CD4-positive, alpha-beta T cell (primary cell): ENCODE measurements at regions not wholly inside any gene's neighbourhood (a gene's known extent, or its start where the extent isn't known, plus 50 kb on each side); places are given as distances from the start of the nearest gene placed in this dataset.

ENCODE experiments used
- ATAC-seq: fragments of 200-7000 bp; cut with Tn5 transposase; one replicate; pipeline ENCODE4 v1.10.0; 2022; ENCODE audit warnings: mild to moderate bottlenecking; ENCODE audit not compliant: poor library complexity
- CTCF ChIA-PET: fragments of 350-600 bp; sonication (Branson Sonifier 250); formaldehyde crosslinking; loops from one replicate; lab custom pipeline; 2021; ENCODE audit warnings: antibody characterized with exemption, inconsistent platforms; lab: Charles Lee
- POLR2A ChIA-PET: fragments of 350-600 bp; sonication (Branson Sonifier 250); formaldehyde crosslinking; loops from one replicate; lab custom pipeline; 2021; ENCODE audit warnings: antibody characterized with exemption, inconsistent platforms; lab: Charles Lee
- DNase-seq, 14 experiments: peaks; one replicate each; pipeline ENCODE4 v3.0.0-alpha.2; 2013 to 2020; ENCODE audit warnings: mixed read lengths in 2 of 14
- H3K27ac ChIP-seq, 2 donors: one replicate each; pipeline versions ENCODE4 v1.5.1 to v1.7.0; 2013; ENCODE audit warnings: low read length in 2 of 2, low read depth in 1 of 2, mild to moderate bottlenecking in 1 of 2
- H3K27me3 ChIP-seq, 2 experiments: 1 replicate in 1 of 2; 2 replicates in 1 of 2; pipeline versions ENCODE4 v1.6.1 to v1.7.0; 2013; ENCODE audit warnings: low read length in 2 of 2, control low read depth in 1 of 2, mild to moderate bottlenecking in 1 of 2, moderate library complexity in 1 of 2; ENCODE audit not compliant: insufficient read depth in 2 of 2, control insufficient read depth in 1 of 2
- H3K36me3 ChIP-seq: one replicate; pipeline ENCODE4 v1.6.1; 2013; ENCODE audit warnings: low read length, control low read depth; ENCODE audit not compliant: insufficient read depth
- H3K4me1 ChIP-seq: one replicate; pipeline ENCODE4 v1.6.1; 2013; ENCODE audit warnings: low read length, control low read depth; ENCODE audit not compliant: insufficient read depth
- H3K4me3 ChIP-seq: one replicate; pipeline ENCODE4 v1.5.1; 2013; ENCODE audit warnings: mild to moderate bottlenecking, low read length, moderate library complexity
- H3K9me3 ChIP-seq, 2 experiments: 1 replicate in 1 of 2; 2 replicates in 1 of 2; pipeline versions ENCODE4 v1.6.1 to v1.7.0; 2013; ENCODE audit warnings: low read length in 2 of 2, mild to moderate bottlenecking in 2 of 2, control low read depth in 1 of 2, moderate library complexity in 1 of 2; ENCODE audit not compliant: control insufficient read depth in 1 of 2, insufficient read depth in 1 of 2
- H3K27ac Mint-ChIP-seq: one replicate; pipeline ENCODE4 v1.8.0; 2020; ENCODE audit warnings: mixed read lengths
- H3K27me3 Mint-ChIP-seq: one replicate; pipeline ENCODE4 v1.8.0; 2021; ENCODE audit warnings: mixed read lengths
- H3K36me3 Mint-ChIP-seq: one replicate; pipeline ENCODE4 v1.8.0; 2021; ENCODE audit warnings: low read depth, mixed read lengths
- H3K4me1 Mint-ChIP-seq: one replicate; pipeline ENCODE4 v1.8.0; 2021; ENCODE audit warnings: low read depth, mixed read lengths
- H3K4me3 Mint-ChIP-seq: one replicate; pipeline ENCODE4 v1.8.0; 2020; ENCODE audit warnings: mild to moderate bottlenecking, mixed read lengths
- H3K9me3 Mint-ChIP-seq: one replicate; pipeline ENCODE4 v1.8.0; 2020; ENCODE audit warnings: mixed read lengths
- intact Hi-C, 2 experiments: fragments of 100-400 bp; cut with DNase I in 1 of 2; cut with micrococcal nuclease in 1 of 2; formaldehyde crosslinking; loops; one replicate each; pipeline versions ENCODE4 v1.15.1 to v1.9.0; 2023 to 2025; cut with DNase I, micrococcal nuclease
- TF ChIP-seq, protein P1 (sequence below): fragments of 200-600 bp; IDR thresholded peaks from one replicate; pipeline ENCODE4 v1.8.0; 2022; ENCODE audit warnings: antibody characterized with exemption, mild to moderate bottlenecking

DNA sequence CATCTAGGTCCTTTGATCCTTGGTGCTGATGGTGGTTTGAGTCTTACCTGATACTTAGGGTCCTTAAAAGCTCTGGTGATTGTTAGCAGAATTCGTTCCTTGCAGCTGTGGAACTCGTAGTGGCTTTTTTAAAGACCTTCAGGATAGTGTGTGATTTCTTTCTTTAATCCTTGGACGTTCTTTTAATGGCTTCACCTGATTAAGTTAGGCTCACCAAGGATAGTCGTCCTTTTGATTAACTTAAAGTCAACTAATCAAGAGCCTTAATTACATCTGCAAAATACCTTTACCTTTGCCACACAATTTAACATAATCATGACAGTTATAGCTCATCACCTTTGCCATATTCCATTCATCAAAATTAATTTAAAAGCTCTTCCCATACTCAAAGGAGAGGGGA lies 1807.7 kb downstream of the OLFM4 start:
- ATAC-seq (no peak), DNase-seq (no peak)
- H3K4me1 ChIP-seq, result no peaks in the 10 kb centered on the region
- no peak overlapping the region for H3K4me3 ChIP-seq
- Mint-ChIP-seq H3K9me3 (peaks cover 11% of the 10 kb centered on the region), H3K4me1 (no peaks in the 10 kb centered on the region), H3K27ac (no peak overlapping the region), H3K36me3 (no peaks in the 10 kb centered on the region), H3K4me3 (no peak overlapping the region), H3K27me3 (no peaks in the 10 kb centered on the region)
- no peak overlapping the region for H3K27ac ChIP-seq
- H3K36me3 ChIP-seq, result no peaks in the 10 kb centered on the region
- TF ChIP-seq, protein P1, sequence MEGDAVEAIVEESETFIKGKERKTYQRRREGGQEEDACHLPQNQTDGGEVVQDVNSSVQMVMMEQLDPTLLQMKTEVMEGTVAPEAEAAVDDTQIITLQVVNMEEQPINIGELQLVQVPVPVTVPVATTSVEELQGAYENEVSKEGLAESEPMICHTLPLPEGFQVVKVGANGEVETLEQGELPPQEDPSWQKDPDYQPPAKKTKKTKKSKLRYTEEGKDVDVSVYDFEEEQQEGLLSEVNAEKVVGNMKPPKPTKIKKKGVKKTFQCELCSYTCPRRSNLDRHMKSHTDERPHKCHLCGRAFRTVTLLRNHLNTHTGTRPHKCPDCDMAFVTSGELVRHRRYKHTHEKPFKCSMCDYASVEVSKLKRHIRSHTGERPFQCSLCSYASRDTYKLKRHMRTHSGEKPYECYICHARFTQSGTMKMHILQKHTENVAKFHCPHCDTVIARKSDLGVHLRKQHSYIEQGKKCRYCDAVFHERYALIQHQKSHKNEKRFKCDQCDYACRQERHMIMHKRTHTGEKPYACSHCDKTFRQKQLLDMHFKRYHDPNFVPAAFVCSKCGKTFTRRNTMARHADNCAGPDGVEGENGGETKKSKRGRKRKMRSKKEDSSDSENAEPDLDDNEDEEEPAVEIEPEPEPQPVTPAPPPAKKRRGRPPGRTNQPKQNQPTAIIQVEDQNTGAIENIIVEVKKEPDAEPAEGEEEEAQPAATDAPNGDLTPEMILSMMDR, result no peak
- peaks cover 3% of the 10 kb centered on the region in 2 experiments for H3K9me3 ChIP-seq
- CTCF ChIA-PET, result no interaction called here
- no peaks in the 10 kb centered on the region for H3K27me3 ChIP-seq
- intact Hi-C loops, result no loop called here
- POLR2A ChIA-PET, result no interaction called here

DNA sequence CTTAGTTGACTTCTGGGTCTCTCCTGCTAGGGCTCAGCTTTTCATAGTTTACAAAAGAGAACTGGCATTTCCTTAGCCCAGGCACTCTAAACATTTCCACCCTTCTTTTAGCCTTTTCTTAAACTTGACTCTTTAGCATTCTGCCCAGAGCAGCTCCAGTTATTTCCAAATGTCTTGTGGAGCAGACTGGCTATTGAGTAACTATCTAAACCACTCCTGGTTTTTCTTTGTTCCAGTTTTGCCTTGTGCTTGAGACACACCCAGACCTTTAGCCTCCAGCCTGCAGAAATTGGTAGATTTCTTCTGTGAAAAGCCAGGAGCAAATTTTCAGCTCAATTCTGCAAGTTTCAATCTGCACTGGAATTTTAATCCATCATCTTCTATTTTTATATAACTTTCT lies 1813.1 kb downstream of the OLFM4 start:
- intact Hi-C loops, result no loop called here
- H3K9me3 ChIP-seq, result peaks cover 7 to 16% of the 10 kb centered on the region in 2 experiments
- H3K27ac Mint-ChIP-seq, result no peak overlapping the region
- ATAC-seq (no peak), DNase-seq (no peak)
- ChIA-PET CTCF (interaction anchor here (0.5 kb wide), 1 partner anchor 119 kb away, joined by 3 read pairs; no protein-coding TSS in a partner anchor), POLR2A (no interaction called here)
- no peak overlapping the region for H3K4me3 Mint-ChIP-seq
- H3K9me3 Mint-ChIP-seq, result peaks cover 10% of the 10 kb centered on the region
- no peaks in the 10 kb centered on the region for H3K27me3 ChIP-seq
- no peaks in the 10 kb centered on the region for H3K36me3 Mint-ChIP-seq
- TF ChIP-seq, protein P1, result no peak
- no peaks in the 10 kb centered on the region for H3K4me1 Mint-ChIP-seq
- no peak overlapping the region for H3K4me3 ChIP-seq
- H3K27me3 Mint-ChIP-seq, result no peaks in the 10 kb centered on the region
- H3K36me3 ChIP-seq, result no peaks in the 10 kb centered on the region
- no peaks in the 10 kb centered on the region for H3K4me1 ChIP-seq
- no peak overlapping the region for H3K27ac ChIP-seq

DNA sequence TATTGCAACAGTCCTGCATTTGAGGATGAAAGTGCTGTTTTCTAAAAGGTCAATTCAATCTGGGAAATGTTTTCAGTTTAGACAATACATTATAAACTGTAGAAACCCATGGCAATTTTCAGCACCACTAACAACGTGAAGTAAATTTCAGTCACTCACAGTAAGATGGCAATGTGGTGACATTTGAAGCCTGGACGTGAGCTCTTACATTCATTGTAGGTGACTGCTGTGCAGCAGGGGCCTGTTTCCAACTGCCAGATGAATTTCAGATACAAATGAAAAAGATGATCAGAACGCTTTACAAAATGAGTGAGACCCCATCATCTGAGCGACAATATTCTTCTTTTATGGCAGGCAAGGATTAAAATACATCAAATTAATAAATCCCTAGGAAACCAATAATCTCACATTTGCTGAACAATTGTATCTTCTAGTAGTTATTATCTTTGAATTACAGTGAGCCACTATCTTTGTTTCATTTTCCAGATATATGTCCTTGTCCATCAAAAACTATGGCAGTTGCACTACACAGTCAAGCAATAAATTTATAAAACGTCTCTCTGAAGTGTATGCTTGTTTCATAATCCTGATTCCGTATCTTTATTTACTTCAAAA lies 1816.8 kb downstream of the OLFM4 start:
- H3K4me3 ChIP-seq, result no peak overlapping the region
- Mint-ChIP-seq H3K4me3 (no peak overlapping the region), H3K36me3 (no peaks in the 10 kb centered on the region), H3K27ac (no peak overlapping the region), H3K4me1 (no peaks in the 10 kb centered on the region), H3K9me3 (peaks cover 11% of the 10 kb centered on the region), H3K27me3 (no peaks in the 10 kb centered on the region)
- ChIA-PET POLR2A (no interaction called here), CTCF (no interaction called here)
- H3K9me3 ChIP-seq, result peaks cover 4 to 16% of the 10 kb centered on the region in 2 experiments
- DNase-seq (no peak), ATAC-seq (no peak)
- no peaks in the 10 kb centered on the region for H3K4me1 ChIP-seq
- TF ChIP-seq, protein P1, result no peak
- intact Hi-C loops, result no loop called here
- no peak overlapping the region for H3K27ac ChIP-seq
- H3K36me3 ChIP-seq, result no peaks in the 10 kb centered on the region
- H3K27me3 ChIP-seq, result no peaks in the 10 kb centered on the region
